ENCODE measurements at regions not wholly inside any gene's neighbourhood (a gene's known extent, or its start where the extent isn't known, plus 50 kb on each side); places are given as distances from the start of the nearest gene placed in this dataset.
"Not testable (repeated sequence)": the region's sequence is repeated elsewhere in the genome, so short reads cannot be mapped to it uniquely, and the experiment has no call there.

DNA sequence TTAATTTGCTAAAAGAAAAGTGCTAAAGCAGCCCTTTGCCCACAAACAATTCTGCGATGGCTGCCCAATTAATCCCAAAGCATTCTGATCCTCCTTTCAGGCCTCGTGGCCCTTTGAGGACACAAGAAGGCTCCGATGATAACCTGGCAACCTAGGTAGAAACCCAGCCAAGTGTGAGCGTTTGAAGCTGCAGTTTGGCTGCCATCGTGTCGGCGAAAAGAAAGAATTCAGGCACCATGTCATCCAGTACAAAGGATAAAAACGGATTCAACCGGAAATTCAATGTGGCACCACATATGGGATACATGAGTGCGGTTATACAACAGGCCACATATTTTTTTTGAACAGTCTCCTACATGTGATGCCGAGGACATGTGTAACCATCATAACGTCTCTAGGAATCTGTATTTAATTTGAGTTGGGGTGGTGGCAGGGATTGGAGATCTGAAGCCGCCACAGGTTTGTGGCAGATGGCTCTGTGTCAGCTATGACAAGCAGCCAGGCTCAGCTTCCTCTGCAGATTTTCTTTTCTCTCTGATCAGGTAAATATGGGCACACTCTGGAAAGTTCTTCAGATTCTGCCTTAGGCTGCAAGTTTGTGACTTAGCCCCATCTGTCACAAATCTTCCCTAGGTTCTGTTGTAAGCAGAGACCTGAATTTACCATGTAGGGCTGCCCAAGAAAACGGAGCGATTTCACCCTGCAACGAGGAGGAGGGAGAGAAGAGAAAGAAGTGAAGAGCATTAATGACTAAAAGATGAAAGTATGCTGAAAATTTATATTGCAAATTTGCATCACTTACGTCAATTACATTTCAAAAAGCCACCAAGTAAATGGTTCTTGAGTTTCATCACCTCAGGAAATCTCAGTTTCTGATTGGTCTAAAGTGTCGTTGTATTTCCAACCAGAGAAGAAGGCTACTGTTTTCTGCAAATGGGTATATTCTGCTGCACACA lies 573.2 kb downstream of the ZEB2 start:
- no peak for DNase-seq

GRCh38 chr2:143942486-143942885 lies 577.4 kb downstream of the ZEB2 start:
- DNase-seq, result no peak

DNA sequence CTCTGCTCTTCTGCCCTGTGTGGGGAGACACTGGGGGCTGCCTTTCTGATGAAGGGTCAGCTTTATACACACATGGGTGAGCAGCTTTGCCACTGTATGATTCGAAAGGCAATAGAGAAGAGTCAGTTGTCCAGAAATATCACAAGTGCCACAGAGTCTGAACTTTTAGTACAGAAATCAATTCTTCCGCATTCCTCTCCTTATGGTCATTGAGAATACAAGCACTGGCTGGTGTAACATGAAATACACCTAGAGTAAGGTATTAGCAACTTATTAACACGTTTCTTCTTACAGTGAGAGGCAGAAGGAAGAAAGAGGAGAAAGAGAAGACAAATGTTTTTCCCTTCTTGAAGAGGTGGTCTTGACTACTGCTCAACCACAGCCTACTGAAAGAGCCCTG lies 579.2 kb downstream of the ZEB2 start:
- DNase-seq, result no peak

DNA sequence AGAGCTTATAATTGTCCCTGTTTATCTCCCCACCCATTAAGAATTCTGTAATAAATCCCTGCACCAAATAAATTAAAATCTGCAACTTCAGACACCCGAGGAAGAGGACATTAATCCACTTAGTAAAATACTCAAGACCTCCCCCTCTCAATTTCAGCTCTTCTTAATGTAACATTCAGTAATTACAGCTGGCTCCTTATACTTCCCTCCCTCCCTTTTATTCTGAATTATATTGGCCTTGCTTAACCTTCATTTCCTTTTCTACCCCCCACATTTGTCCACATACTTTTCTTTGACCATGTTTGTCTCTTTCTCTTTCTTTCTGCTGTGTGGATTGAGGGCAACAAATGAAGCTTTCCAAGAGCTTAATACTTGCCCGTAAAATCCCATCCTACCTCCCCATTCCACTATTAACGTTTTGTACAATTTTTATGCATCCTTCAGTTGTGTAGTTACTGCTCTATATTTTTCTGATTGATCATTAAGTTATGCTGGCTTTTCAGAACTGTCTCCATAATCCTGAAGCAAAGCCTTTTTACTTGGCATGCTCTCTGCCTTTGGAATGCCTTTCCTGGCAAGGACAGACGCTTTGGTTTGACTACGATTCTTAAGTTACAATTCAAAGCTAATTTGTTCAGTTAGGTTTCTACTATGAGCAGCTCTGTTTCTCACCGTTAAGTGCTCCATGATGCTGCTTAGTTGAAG lies 580.1 kb downstream of the ZEB2 start:
- DNase-seq, result no peak

- DNase-seq, result no peak
Observed at GRCh38 chr2:143937723-143938350, 582.1 kb downstream of the ZEB2 start.

GRCh38 chr2:143936848-143937722 lies 582.8 kb downstream of the ZEB2 start:
- no peak for DNase-seq

DNA sequence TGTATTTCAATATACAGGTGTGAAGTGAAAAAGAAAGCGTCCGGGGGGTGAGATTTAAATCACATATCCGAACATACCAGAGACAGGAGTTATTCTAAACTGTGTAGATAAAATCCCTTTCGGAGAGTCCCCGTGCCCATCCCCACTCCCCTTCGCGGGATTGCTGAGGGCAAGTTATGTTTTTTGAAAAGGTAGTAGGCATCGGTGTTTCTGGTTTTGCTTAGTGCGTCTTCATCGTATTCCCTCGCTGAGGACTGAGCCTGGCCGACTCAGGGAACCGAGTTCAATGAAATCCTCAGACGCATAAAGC lies 583.4 kb downstream of the ZEB2 start:
- DNase-seq, result no peak

GRCh38 chr2:143935482-143935752 lies 584.5 kb downstream of the ZEB2 start:
- DNase-seq, result no peak

DNA sequence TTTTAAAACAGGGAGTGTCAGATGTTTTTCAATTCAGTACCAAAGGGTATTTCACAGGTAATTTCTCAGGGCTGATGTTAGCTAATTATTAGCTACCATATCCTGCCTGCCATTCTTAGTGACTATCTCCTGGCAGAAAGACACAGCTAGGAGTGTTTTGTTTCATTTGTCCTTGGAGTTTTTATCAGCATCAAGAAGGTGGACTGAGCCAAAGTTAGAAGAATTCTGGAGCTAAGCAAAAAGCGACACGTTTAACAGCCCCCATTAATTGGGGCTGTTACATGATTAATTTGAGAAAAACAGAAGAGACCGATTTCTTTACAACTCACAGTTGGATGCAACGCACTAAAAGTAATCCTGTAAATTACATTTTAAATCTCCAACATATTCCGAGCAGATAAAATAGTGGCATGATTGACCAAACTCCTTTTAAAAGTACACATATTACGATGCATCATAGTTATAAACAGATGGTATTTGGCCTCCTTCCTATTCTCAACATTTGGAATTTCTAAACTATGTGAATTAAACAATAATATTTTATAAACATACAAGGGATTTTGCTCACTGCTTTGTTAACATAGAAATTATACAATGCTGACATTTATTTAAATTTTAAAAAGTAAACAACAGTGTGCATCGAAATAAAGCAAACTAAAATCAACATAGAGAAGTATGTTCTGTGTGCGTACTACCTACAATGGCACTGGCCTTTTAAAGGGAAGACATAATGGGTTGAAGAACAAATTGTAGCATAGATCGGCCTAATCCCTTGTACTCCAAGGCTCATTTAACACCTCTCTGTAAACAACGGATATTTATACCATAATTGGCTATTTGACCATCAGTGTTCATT lies 585.1 kb downstream of the ZEB2 start:
- no peak for DNase-seq

DNA sequence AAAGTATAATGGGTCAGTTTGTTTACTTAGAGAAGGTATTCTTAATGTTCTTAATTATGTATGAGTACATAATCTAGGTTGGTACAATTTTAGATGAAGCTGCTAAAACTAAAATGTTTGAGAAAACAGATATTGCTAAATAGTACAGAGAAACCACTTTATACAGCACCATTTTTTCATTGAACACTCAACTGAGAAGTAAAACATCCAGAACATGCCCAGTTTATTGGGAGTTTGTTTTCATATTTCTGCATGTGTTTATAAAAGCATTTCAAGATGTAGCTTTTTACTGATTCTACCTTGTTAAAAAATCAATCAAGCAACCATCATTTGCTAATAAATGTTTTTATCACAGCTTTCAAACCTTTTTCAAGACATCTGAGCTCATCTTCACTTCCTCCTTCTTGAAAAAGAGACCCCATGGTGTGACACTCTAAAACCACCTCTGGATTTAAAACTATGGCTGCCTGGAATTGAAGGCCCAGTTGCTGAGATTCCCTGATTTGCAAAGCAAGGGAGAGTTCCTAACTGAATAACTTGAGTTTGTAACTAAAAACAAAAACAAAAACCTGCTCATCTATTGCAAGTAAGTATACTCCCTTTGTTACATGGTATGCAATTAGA lies 585.9 kb downstream of the ZEB2 start:
- no peak for DNase-seq

GRCh38 chr2:143930891-143931290 lies 589.0 kb downstream of the ZEB2 start:
- DNase-seq, result no peak

DNA sequence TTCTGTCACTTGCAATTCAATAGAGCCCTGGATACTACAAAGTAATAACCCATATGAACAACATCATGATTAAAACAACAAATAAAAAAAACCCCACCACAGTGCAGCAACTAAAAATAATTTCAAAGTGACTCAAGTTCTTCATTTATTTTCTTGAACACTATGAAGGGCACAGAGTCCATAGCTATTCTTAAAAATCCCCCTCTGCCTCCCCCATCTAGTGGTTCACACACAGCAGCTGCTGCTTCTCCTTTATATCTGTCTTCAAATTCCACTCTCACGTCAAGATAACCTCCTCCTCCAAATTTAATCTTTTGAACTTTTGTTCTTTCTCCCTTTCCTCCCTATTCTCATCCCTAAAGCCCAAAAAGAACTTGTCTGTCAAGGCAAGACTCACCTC lies 591.3 kb downstream of the ZEB2 start:
- no peak for DNase-seq

DNA sequence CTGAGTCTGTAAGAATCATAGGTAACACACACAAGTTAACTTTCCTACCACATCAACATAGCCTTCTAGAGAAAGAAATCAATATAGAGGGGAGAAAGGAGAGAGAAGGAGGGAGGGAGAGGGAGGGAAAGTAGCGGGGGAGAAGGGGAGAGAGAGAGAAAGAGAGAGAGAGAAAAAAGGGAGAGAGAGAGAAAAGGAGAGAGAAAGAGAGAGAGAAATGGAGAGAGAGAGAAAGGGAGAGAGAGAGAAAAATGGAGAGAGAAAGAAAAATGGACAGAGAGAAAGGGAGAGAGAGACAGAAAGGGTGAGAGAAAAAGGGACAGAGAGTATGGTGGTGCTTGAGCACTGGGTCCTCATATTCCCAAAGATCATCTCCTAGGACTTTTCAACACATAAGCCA lies 591.7 kb downstream of the ZEB2 start:
- no peak for DNase-seq

DNA sequence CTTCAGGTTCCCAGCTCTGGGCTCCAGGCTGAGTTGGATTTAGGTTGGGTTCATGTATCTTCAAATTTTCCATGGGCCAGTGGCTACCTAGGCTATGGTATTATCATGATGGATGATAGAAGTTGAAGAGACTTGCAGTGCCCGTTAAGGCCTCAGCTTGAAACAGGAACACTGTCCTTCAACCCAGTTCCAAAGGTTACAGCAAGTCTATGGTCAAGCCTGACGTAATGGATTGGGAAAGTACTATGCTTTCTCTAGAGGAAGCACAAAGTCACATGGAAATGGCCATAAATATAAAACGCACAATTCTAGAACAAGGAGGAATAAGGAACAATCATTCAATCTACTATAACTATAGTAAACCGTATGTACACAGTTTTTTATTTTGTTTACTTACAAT lies 593.2 kb downstream of the ZEB2 start:
- DNase-seq, result no peak

- DNase-seq, result not testable (repeated sequence)
Observed at GRCh38 chr2:143922261-143922830, 597.6 kb downstream of the ZEB2 start.

- no peak for DNase-seq
Observed at GRCh38 chr2:143918465-143918989, 601.4 kb downstream of the ZEB2 start.

GRCh38 chr2:143916781-143917180 lies 603.1 kb downstream of the ZEB2 start:
- no peak for DNase-seq

DNA sequence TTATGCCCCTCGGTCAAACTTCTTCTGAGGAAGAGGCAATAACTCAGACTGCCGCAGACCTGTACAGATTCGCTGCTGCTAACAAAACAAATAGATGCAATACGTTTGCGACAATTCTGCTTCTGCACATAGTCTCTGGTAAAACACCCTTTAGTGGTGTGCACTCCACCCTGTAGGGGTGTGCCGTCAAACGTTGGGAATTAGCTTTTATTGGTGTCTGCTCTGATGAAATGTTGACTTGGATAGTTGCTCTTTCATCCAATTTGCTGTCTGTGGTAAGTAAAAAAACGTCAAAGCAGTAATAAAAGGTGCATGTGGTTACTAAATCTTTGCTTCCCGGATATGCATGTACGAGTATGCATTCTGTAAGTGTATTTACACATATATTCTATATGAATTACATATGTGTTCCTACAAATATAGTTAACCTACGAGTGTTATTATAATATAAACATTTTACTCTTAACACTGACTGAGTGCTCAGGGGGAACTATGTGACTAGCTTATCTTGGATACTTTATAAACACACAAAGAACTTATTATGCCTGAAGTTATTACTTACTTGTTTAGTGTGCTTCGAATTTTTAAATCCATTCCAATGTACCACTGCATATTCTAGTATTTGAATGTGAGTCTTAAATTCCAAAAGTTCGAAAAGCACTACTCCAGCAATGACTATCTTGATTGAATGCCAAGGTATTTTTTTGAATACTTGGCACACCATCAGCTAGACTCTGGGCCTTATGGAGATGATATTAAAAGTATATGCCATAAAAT lies 610.2 kb downstream of the ZEB2 start:
- DNase-seq, result no peak

GRCh38 chr2:143908843-143909242 lies 611.1 kb downstream of the ZEB2 start:
- DNase-seq, result no peak

- DNase-seq, result no peak
Observed at GRCh38 chr2:143907801-143908200, 612.1 kb downstream of the ZEB2 start.

Measured in CD4-positive, alpha-beta T cell treated with Interleukin-1 beta for 1 hour (primary cell).